DND-41 (cell line): ENCODE measurements at regions not wholly inside any gene's neighbourhood (a gene's known extent, or its start where the extent isn't known, plus 50 kb on each side); places are given as distances from the start of the nearest gene placed in this dataset.
"Not testable (repeated sequence)": the region's sequence is repeated elsewhere in the genome, so short reads cannot be mapped to it uniquely, and the experiment has no call there.

Experiments
- CTCF ChIP-seq: IDR thresholded peaks from 2 replicates; pipeline ENCODE4 v1.5.1; 2012; ENCODE audit warnings: borderline replicate concordance, low read length, moderate library complexity, mild to moderate bottlenecking; ENCODE audit not compliant: poor library complexity, severe bottlenecking; ENCODE audit errors: extremely low read depth
- EZH2 ChIP-seq: IDR thresholded peaks from 3 replicates; pipeline ENCODE4 v1.6.1; 2012; ENCODE audit warnings: borderline replicate concordance, low read depth, mild to moderate bottlenecking, moderate library complexity, low read length, inconsistent platforms; ENCODE audit not compliant: severe bottlenecking

- TF ChIP-seq CTCF, EZH2: not testable (repeated sequence)
Measured at GRCh38 chr2:35957053-35957452, 398.5 kb upstream of the CRIM1 start.
